HG02571 (cell line): ENCODE measurements at regions not wholly inside any gene's neighbourhood (a gene's known extent, or its start where the extent isn't known, plus 50 kb on each side); places are given as distances from the start of the nearest gene placed in this dataset.

ENCODE experiments used
- ATAC-seq: cut with Tn5 transposase; IDR thresholded peaks from one replicate; pipeline ENCODE4 v1.9.1; 2021; ENCODE audit warnings: mild to moderate bottlenecking, moderate library complexity; ENCODE audit not compliant: unreplicated experiment

DNA sequence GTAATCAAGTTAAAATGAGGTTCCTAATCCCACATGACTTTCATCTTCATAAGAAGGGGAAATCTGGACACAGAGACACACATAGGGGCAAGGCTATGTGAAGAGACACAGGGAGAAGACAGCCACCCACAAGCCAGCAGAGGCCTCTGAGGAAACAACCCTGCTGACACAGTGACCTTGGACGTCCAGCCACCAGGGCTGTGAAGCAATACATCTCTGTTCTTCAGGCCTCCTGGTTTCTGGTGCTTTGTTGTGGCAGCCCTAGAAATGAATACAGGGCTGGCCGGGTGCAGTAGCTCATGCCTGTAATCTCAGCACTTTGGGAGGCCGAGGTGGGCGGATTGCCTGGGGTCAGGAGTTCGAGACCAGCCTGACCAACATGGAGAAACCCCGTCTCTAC lies 183.9 kb downstream of the CXCL12 start:
- ATAC-seq, result no peak

DNA sequence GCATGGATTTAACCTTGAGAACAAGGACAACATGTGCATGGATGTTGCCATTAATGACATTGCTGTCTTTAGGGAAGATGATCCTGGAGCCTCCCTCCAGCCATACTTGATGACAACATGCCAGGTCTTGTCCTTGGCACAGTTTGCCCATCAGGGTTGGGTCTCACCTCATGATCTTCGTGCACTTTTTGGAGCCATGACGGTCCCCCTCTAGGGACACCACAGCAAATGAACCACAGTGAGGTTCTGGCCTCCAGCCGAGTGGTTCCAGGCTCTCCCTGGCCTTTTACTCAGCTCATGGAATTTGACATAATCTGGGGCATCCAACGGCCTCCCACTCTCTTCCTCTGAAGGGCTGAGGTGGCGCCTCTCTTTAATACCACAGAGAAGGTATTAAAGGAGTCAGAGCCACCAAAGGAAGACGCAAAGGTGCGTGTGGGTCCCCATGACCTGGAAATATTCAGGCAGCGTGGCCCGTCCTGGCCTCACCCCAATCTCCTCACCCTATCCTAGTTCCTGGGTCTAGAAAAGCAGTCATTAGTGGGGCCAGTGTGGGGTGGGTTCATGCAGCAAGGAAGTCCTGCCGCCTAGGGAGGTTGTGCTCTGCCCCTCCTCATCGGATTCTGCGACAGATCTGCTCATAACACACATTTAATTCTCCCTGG lies 184.8 kb downstream of the CXCL12 start:
- no peak for ATAC-seq

DNA sequence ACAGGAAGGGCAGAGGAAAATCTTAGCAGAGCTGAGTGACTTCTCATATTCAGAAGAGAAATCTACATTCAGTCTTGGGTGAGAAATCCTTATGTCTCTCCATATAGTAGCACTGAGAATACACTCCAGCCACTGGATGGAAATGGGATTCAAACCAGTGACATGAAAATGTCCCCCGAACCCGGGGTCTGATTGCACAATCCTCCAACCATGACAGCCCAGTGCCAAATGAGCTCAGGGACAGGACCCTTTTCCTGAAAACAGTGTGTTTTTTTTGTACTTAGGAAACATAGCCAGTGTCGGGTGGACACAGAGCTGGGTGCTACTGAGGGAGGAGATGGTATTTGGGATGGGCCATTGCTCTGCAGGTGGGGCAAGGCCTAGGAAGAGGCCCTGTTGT lies 185.6 kb downstream of the CXCL12 start:
- no peak for ATAC-seq

DNA sequence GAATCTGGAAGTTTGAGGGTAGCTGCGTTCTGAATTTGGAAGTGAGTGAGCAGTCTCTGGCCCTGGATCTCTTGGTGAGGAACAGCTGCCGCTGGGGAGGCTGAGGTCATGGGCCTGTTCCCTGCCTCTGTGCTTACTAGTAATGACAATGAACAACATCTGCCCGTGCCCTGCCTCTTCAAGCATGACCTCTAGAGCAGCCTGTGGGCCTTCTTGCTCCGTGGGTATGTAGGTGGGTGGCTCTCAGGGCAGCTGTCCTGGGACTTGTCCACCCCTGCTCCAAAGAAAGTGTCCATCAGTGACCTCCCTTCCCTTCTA lies 186.2 kb downstream of the CXCL12 start:
- ATAC-seq, result no peak

DNA sequence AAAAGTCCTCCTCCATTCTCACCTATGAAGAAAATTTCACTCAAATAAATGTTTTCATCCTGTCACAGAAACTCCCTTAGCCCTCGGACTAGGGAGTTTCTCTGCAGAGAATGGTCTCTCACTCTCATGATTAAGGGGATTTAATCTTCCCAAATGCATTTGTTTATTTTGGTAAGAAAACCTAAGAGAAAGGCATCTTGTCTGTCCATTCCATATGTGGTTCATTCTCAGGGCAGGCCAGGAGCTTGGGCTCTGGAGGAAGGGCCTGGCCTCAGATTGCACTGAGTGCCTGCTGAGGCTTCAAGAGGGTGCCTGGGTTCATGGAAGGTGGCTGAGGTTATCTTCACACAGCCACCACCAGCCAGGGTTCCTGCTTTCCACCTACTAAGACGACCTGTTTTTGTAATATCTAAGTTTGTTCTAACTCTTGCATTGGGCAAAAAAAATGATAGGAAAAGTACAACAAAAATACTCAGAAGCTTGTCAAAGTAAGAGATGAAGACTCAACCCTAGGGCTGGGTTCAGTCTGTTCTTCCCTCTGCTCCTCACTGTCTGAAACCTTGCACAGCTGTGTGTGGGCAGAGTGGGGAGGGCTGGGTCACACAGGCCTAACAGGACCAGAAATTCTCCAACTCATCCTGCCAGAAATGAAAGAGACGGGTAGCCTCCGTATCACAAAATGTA lies 186.7 kb downstream of the CXCL12 start:
- no peak for ATAC-seq

DNA sequence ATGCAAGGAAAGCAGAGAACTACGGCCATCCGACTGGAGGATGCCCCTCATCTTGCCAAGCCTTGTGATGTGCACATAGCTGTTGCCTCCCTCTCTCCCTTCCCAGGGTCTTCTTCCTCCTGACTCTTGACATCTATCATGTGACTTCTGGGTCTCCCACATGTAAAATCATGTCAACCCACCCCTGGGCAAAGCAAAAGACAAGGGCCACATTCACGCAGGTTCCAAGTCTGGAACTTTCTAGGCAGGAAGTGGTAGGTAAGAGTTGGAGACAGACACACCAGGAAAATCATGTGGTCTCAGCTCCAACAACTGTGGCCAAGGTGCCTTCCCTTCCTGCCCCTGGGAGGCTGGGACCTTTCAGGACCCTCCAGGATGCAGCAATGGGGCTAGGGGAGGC lies 187.3 kb downstream of the CXCL12 start:
- ATAC-seq, result no peak

DNA sequence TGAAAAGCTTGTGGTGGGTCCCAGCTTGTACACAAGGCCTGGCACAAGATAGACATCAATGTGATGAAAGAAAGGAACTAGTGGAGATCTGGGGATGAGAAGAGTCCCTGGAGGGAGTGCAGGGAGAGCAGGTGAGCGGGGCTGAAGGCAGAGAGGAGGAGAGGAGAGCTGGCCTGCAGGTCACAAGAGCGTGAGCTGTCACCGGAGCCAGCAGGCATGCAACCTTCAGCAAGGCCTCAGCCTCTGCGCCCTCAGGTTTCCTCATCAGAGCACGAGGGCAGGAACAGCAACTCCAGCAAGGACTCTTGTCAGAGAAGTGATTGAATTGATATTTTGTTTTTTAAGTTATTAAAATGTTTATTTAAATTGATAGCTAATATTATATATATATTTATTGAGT lies 188.6 kb downstream of the CXCL12 start:
- no peak for ATAC-seq

DNA sequence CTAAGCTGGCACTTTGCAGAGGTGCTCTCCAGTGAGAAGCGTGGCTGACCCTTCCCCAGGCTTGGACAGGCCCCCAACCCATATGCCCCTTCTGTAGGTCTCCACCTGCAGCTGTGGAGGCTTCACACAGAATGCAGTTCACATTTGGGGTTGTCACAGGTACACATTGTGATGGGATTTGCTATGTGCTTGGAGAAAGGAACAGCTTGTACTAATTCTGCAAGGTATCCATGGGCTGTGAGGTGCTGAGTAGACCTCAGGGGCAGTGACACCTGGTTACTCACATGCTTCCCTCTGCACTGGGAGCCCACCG lies 188.9 kb downstream of the CXCL12 start:
- ATAC-seq, result no peak

DNA sequence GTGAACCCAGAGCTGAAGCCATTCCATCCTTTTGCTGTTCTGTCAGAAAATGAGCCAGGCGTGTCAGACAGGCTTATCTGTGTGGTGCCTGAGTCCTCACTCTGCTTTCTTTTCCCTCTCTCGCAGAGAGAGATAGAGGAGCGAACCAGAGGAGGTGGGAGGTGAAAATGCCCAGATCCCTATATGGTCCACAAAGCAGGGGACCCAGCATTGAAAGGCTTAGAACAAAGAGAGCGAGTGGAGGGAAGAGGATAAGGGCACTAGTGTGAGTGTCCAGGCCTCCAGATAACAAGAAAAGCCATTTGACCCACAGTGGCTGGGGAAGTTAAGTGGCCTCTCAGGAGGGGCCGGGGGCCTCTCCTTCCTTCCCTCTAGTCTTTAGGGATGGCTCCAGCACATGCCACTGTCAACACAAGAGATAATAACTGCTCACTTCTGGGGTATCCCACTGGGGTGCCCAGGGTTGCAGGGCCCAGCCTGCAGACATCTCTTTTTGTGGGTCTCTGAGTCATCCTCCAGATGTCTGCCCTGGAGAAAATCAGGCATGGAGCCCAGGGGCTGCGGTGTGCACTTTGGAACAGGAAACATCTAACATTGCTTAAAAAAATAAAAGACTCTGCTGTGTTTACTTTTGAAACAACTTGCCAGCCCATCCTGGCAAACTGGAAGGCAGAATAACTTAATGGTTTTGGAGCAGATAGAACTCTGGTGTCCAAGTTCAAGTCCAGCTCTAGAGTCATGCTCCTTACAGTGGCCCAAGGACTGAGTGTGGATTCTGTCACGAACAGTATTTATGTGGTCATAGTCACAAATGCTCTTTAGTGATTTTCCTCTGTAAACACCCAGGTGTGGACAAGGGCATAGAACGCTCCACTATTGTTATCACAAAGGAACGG lies 189.5 kb downstream of the CXCL12 start:
- ATAC-seq, result no peak

DNA sequence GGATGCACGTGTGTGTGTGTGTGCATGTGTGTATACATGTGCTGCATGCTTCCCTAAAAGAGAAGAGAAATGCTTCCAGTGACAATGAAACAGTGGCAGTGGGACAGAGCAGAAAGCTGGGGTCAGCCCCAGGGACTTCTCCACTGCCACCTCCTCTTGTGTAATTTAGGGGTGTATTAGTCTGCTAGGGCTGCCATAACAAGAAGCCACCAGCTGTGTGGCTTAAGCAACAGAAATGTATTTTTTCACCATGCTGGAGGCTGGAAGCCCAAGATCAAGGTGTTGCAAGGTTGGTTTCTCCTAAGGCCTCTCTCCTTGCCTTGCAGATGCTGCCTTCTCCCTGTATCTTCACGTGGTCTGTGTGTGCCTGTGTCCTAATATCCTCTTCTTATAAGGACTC lies 190.5 kb downstream of the CXCL12 start:
- ATAC-seq, result no peak

DNA sequence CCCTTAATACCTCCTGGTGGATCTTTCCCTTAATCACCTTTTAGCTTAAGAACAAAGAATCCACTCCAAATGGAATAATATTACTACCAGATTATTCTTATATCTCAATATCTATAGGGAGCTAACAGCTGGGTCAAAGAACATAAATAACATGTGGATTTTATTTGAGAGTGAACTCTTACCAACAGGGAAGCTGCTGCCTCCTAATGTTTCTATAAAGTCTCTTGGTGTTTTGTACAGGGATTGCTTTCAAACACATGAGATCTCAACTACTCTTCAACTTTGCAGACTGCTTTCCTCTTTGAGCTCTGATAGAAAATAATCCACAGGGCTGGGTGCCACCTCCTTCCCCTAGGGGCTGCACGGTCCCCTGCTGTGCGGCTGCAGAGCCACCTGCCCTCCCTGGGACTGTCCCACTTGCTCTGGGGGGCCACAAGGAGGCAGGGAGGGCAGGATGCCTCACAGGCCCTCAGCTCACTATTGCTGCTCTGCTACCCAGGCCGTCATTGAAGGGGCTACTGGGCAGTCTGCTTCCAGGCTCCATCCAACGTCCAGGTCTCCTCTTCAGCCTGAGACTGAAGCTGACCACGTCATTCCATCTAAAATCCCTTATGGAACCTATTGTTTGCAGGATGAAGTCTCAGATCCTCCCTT lies 191.2 kb downstream of the CXCL12 start:
- ATAC-seq, result no peak

DNA sequence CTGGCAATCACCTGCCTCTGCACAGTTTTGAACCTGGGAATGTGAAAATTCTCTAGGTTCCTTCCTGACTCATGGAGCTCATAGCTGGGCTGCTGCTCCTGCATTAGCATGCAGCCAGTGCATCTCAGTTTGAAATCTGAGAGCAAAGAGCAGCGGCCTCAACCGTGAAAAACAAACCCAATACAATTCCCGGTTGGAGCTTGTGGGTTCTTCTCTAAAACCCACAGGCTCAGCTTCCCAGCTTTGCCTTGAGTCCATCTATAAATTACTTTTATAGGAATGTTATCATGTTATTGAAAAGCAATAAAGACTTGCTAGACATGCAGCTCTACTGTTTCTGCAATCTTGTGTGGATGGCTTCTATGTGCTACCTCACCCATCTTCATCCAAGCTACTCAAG lies 191.7 kb downstream of the CXCL12 start:
- ATAC-seq, result no peak

DNA sequence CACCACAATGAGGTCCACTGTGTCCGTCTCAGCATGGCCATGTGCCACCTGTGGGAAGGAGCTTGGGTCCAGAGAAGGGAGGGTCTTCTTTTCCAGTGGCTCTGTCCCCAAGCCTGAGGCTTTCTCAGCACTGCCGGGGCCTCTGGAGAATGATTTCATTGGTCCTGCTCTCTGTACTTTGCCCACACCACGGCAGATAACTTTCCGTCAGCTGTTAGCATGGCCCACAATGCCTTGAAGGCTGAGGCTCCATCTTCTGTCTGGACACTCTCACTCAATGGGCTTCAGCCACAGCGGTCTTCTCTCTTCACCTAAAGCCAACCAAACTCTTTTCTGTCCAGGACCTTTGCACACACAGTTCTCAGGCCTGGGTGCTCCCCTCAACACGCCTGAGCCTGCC lies 192.5 kb downstream of the CXCL12 start:
- ATAC-seq, result no peak

DNA sequence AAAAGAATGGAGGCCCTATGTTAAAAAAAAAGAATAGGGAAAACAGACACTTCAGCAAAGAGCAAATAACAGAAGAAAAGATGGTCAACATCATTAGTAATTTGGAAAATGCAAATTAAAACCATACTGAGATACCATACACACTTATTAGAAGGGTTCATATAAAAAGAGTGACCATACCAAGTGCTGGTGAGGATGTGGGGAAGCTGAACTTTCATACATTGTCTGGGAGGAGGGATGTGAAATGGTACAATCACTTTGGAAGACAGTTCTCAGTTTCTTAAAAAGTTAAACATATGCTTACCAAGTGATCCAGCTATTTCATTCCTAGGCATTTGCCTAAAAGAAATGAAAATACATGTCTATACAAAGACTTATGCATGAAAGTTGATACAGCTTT lies 194.4 kb downstream of the CXCL12 start:
- no peak for ATAC-seq

DNA sequence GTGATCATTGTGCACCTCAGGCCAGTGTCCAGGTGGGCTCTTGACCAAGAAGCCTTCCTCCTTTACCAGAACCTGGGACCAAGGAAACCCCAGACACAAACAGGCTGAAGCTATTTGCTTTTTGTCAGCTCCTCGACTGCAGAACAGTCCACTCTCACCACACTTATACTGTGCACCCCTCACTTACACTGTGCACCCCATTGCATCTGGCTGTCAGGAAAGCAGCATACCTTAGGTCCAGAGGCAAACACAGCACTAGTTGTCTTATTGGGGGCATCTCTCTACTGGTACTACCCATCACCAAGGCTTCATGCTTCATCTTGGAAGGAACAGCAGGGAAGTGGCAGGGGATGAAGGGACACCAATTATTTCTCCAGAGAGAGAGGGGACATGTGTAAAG lies 198.1 kb downstream of the CXCL12 start:
- no peak for ATAC-seq

DNA sequence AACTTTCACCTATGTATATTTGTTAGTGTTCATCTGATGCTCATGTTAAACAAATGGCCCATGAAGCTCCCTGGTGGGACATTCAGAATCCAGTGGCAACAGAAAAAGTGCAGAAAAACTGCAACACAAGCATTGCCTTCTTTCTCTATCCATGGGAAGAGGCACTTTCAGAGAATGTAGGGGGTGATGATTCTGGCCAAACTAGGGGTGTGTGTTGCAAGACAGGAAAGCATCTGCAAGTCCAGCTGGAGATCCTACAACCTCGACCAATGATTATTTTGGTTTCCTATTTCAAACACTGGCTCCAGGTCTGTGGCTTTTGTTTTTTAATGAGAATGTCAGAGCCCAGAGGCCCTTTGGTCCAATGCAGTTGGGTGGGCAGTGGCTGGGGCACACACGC lies 198.7 kb downstream of the CXCL12 start:
- no peak for ATAC-seq

DNA sequence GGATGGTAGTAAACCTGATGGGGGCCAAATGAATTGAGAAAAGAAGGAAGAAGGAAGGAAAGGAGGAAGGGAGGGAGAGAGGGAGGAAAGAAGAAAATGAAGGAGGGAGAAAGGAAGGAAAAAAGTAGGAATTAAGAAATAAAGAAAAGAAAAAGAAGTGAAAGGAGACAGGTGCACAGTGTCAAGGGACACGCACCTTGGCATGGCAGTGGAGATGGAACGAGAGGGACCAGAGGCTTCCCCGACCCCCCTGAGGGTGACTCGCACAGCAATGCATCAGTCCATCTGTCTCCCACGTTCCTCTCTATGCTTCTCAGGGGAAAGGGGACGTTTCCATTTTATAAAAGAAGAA lies 199.6 kb downstream of the CXCL12 start:
- no peak for ATAC-seq

DNA sequence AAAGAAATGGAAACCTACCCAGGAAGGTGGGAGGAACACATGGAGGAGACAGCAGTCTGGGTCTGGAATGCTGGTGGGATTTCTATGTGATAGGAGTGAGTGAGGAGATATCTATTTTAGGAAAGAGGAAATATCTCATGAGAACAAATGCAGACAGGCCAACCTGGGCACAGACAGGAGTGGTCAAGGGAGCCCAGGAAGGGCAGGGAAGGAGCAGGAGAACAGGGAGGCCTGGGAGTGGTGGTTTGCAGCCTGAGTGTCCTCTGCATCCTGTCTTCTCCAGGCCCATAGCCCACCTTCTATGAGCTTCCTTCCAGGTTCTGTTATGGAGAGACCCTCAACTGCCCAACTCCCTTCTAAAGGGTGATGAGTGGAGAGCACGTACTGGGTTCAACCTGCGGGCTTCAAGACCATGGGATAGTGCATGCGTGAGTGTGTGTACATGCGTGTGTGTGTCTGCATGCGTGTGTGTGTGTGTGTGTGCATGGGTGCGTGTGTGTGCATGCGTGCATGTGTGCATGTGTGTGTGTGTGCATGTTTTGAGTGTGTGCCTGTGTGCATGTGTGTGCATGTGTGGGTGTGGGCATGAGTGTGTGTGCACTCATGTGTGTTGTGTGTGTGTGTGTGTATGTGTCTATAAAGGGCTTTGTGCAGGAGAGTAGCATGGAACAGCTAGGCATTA lies 200.1 kb downstream of the CXCL12 start:
- no peak for ATAC-seq

DNA sequence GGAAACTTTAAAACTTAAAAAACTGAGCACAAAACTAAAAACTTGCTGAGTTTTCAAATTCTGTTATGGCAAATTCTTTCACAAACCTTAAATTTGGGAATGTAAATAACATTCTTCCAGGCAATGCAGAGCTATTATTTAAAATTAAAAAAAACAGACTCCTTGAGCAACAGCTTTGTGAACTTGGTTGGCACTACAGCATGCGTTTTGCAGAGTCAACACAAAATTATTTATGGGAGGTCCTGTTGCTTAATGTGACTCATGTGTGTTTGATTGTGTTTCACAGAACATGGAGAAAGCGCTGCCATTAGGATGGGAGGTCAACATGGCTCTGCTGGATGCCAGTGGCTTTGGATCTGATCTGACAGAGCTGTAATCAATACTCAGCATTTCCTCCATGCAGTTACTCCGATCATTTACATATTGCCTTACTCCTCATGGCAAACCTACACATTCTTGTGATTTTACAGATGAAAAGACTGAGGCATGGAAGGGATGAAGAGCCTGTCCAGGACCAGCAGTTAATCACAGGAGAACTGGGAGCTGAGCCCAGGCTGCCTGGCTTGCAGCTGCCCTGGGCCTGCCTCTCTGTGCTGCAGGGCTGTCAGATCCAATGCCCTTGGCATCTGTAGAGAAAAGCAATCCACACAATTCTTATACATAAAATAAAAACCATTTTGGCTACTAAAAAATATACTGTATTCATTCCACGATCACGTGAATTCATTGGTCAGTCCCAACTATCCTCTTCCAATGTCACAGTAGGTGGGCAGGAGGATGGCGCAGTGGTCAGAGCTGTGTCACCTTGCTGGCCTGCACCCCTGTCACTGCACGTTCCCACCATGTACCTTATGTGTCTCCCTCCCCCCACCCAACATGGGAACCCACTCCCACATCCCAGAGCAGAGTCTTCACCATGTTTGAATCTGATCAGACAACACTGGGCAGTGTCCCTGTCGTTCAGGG lies 200.9 kb downstream of the CXCL12 start:
- ATAC-seq, result no peak

DNA sequence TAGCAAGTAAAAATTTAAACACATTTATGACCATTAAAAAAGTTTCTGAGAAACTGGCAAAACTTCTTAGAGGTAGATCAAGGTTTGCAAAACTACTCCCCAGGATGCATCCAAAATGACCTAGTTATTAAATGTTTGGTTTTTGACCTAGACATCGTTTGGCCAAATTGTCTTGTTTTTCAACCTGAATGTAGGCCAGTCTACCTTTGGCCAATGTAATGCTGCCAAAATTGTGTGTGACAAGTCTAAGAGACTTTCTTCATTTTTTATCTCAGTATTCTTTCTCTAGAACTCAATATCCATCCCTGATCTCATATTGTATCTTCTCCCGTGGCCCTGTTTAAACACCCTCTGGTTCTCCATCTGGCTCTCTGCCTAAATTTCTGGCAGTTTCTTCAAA lies 202.0 kb downstream of the CXCL12 start:
- no peak for ATAC-seq
